ENCODE measurements at regions not wholly inside any gene's neighbourhood (a gene's known extent, or its start where the extent isn't known, plus 50 kb on each side); places are given as distances from the start of the nearest gene placed in this dataset.
A peak's percentile ranks its signal among the peaks of the same experiment; 100 is the strongest.

- Histone ChIP-seq H3K4me3 (peak overlapping the region; percentile 36 to 65 (median 48)), H3K27ac (peak overlapping the region in 1 of 4 donors; percentile 37), H3K27me3 (peaks cover 0 to 10% of the 10 kb centered on the region in 2 donors)
These were observed 121.6 kb upstream of the ZNF92 start for GRCh38 chr7:65251851-65252620.

GRCh38 chr7:65250697-65251395 lies 122.8 kb upstream of the ZNF92 start:
- no peaks in the 10 kb centered on the region for H3K9me3 ChIP-seq
- no peak overlapping the region for H3K27ac ChIP-seq
- WGBS, 2 donors, result 93 to 94% methylated on average over 18 of the region's 18 CpGs
- no peak overlapping the region for H3K4me3 ChIP-seq
- H3K36me3 ChIP-seq, result no peaks in the 10 kb centered on the region
- peaks cover 0 to 10% of the 10 kb centered on the region in 2 donors for H3K27me3 ChIP-seq
- TF ChIP-seq POLR2A (IDR thresholded peaks at IDR 0.05) (no peak), CTCF (IDR thresholded peaks at IDR 0.05) (no peak), EP300 (IDR thresholded peaks at IDR 0.05) (no peak)
- DNase-seq (ENCODE audit: low spot score in 2 of 2), result no peak
- peaks cover 0 to 13% (median 0%) of the 10 kb centered on the region in 4 donors for H3K4me1 ChIP-seq

More at GRCh38 chr7:65251851-65252620, 121.6 kb upstream of the ZNF92 start:
- H3K36me3 ChIP-seq, result no peaks in the 10 kb centered on the region
- DNase-seq (ENCODE audit: low spot score in 2 of 2), result no peak
- no peaks in the 10 kb centered on the region for H3K9me3 ChIP-seq
- TF ChIP-seq CTCF (IDR thresholded peaks at IDR 0.05), result no peak
- TF ChIP-seq POLR2A (IDR thresholded peaks at IDR 0.05), result no peak
- TF ChIP-seq EP300 (IDR thresholded peaks at IDR 0.05), result no peak
- 1 to 2% methylated on average over 24 to 60 of the region's 64 CpGs for WGBS, 2 donors
- peaks cover 0 to 13% (median 0%) of the 10 kb centered on the region in 4 donors for H3K4me1 ChIP-seq

DNA sequence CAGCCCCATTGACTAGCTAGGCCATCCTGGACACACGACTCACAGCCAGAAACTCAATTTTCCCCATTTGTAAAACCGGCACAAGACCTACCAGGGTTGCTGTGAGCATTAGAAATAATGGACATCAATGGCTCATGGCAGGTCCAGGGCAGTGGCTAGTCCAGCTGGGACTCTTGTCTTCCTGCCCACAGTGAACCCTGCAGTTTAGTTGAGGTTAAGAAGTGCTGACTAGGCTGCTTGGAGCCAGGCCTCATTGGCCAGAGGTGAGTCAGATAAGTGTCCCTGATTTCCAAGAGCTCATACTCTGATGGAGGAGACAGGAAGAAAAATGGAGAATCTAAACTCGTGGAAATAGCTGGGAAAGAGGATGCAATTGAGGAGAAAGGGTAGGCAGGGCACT lies 123.4 kb upstream of the ZNF92 start:
- TF ChIP-seq POLR2A (IDR thresholded peaks at IDR 0.05) (no peak), CTCF (IDR thresholded peaks at IDR 0.05) (no peak), EP300 (IDR thresholded peaks at IDR 0.05) (no peak)
- 71% methylated on average over 3 of the region's 3 CpGs for WGBS, 2 donors
- H3K4me3 ChIP-seq, result no peak overlapping the region
- no peak for DNase-seq (ENCODE audit: low spot score in 2 of 2)
- peaks cover 0 to 13% (median 0%) of the 10 kb centered on the region in 4 donors for H3K4me1 ChIP-seq
- no peak overlapping the region for H3K27ac ChIP-seq
- H3K9me3 ChIP-seq, result no peaks in the 10 kb centered on the region
- no peaks in the 10 kb centered on the region for H3K36me3 ChIP-seq
- peaks cover 0 to 10% of the 10 kb centered on the region in 2 donors for H3K27me3 ChIP-seq

- no peaks in the 10 kb centered on the region for H3K9me3 ChIP-seq
- H3K27ac ChIP-seq, result no peak overlapping the region
- no peak for DNase-seq (ENCODE audit: low spot score in 2 of 2)
- H3K4me3 ChIP-seq, result no peak overlapping the region
- 90 to 93% methylated on average over 5 of the region's 5 CpGs for WGBS, 2 donors
- peaks cover 0 to 10% (median 0%) of the 10 kb centered on the region in 4 donors for H3K4me1 ChIP-seq
- peaks cover 0 to 6% of the 10 kb centered on the region in 2 donors for H3K27me3 ChIP-seq
- no peaks in the 10 kb centered on the region for H3K36me3 ChIP-seq
- TF ChIP-seq POLR2A (IDR thresholded peaks at IDR 0.05), result no peak
- TF ChIP-seq CTCF (IDR thresholded peaks at IDR 0.05), result no peak
- no peak for TF ChIP-seq EP300 (IDR thresholded peaks at IDR 0.05)
These were observed 126.2 kb upstream of the ZNF92 start for GRCh38 chr7:65247491-65247890.

All from tibial nerve (tissue), 4 donors.